ENCODE measurements at regions not wholly inside any gene's neighbourhood (a gene's known extent, or its start where the extent isn't known, plus 50 kb on each side); places are given as distances from the start of the nearest gene placed in this dataset.

DNA sequence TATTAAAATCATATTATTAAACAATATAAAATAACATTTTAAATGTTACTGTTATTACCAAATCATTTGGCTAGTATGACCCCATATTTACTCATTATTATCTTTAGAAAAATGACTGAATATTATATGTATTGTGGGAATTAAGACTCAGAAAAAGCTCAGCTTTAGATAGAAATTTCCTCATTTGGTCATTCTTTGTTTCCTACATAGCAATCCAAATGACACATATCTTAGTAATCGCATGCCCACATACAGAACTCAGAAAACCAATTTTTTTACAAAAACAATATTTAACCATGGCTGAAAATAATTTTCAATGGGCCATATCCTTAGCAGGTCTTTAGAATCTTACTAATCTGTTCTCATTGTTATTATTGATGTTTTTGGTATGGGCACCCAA is 53.8 kb upstream of the TSLP start:
- Histone ChIP-seq H3K4me2 (ENCODE audit: low read length) (no peak overlapping the region), H3K4me1 (ENCODE audit: insufficient read depth, low read length, severe bottlenecking) (no peaks in the 10 kb centered on the region), H3K4me3 (ENCODE audit: low read depth, low read length, poor library complexity, severe bottlenecking) (no peak overlapping the region), H3K27ac (ENCODE audit: low read depth, low read length, poor library complexity, severe bottlenecking) (no peak overlapping the region), H2AFZ (ENCODE audit: low read length) (no peak overlapping the region), H3K79me2 (ENCODE audit: insufficient read depth, low read length) (no peaks in the 10 kb centered on the region), H3K27me3 (ENCODE audit: insufficient read depth, low read length) (no peaks in the 10 kb centered on the region), H3F3A (ENCODE audit: insufficient read depth, low read length) (no peaks in the 10 kb centered on the region), H3K36me3 (ENCODE audit: insufficient read depth, low read length) (no peaks in the 10 kb centered on the region), H3K9me2 (ENCODE audit: low read depth, low read length) (no peaks in the 10 kb centered on the region), H3K9ac (ENCODE audit: low read length) (no peak overlapping the region), H3K9me3 (ENCODE audit: low read length) (no peaks in the 10 kb centered on the region), H4K20me1 (ENCODE audit: insufficient read depth, low read length) (no peaks in the 10 kb centered on the region)
- TF ChIP-seq CTCF (IDR thresholded peaks at IDR 0.05; ENCODE audit: low read length): no peak
- no peak for TF ChIP-seq EZH2 (IDR thresholded peaks at IDR 0.05; ENCODE audit: borderline replicate concordance, low read length)
